H9 (cell line): ENCODE measurements at regions not wholly inside any gene's neighbourhood (a gene's known extent, or its start where the extent isn't known, plus 50 kb on each side); places are given as distances from the start of the nearest gene placed in this dataset.

Experiments used
- DNase-seq: peaks from one replicate; pipeline ENCODE4 v3.0.0-alpha.2; 2017
- H2AFZ ChIP-seq: one replicate; pipeline ENCODE4 v1.6.1; 2013; ENCODE audit warnings: mild to moderate bottlenecking, low read length, control low read depth, moderate library complexity
- H2AK5ac ChIP-seq: 2 replicates; pipeline ENCODE4 v1.6.1; 2013; ENCODE audit warnings: low read length, control low read depth, mixed read lengths; ENCODE audit not compliant: insufficient read length
- H2BK120ac ChIP-seq: one replicate; pipeline ENCODE4 v1.6.1; 2013; ENCODE audit warnings: low read depth, mild to moderate bottlenecking, low read length, control low read depth, inconsistent platforms; ENCODE audit not compliant: poor library complexity, severe bottlenecking
- H2BK12ac ChIP-seq: 2 replicates; pipeline ENCODE4 v1.6.1; 2013; ENCODE audit warnings: low read length, control low read depth, mixed read lengths, low read depth; ENCODE audit not compliant: insufficient read length
- H2BK15ac ChIP-seq: 2 replicates; pipeline ENCODE4 v1.6.1; 2013; ENCODE audit warnings: low read depth, low read length, control low read depth
- H2BK20ac ChIP-seq: one replicate; pipeline ENCODE4 v1.6.1; 2013; ENCODE audit warnings: low read depth, mild to moderate bottlenecking, low read length, control low read depth, inconsistent platforms; ENCODE audit not compliant: poor library complexity, severe bottlenecking
- H2BK5ac ChIP-seq: 2 replicates; pipeline ENCODE4 v1.6.1; 2013; ENCODE audit warnings: low read length, control low read depth, mixed read lengths; ENCODE audit not compliant: insufficient read length
- H3K14ac ChIP-seq: 2 replicates; pipeline ENCODE4 v1.6.1; 2013; ENCODE audit warnings: low read length, control low read depth; ENCODE audit not compliant: insufficient read depth
- H3K18ac ChIP-seq: 2 replicates; pipeline ENCODE4 v1.6.1; 2013; ENCODE audit warnings: low read depth, mild to moderate bottlenecking, mixed read lengths, low read length, control low read depth; ENCODE audit not compliant: insufficient read length
- H3K23ac ChIP-seq: 2 replicates; pipeline ENCODE4 v1.6.1; 2013; ENCODE audit warnings: low read length, control low read depth, mixed read lengths, low read depth; ENCODE audit not compliant: insufficient read length
- H3K23me2 ChIP-seq: 2 replicates; pipeline ENCODE4 v1.6.1; 2013; ENCODE audit warnings: low read depth, mild to moderate bottlenecking, mixed read lengths, low read length, control low read depth; ENCODE audit not compliant: insufficient read length, poor library complexity, severe bottlenecking
- H3K27ac ChIP-seq: 2 replicates; pipeline ENCODE4 v1.5.1; 2013; ENCODE audit warnings: low read length, control low read depth, mixed read lengths, low read depth; ENCODE audit not compliant: insufficient read length
- H3K27me3 ChIP-seq: 2 replicates; pipeline ENCODE4 v1.6.1; 2013; ENCODE audit warnings: low read length, control low read depth, inconsistent platforms; ENCODE audit not compliant: insufficient read depth
- H3K4ac ChIP-seq: 2 replicates; pipeline ENCODE4 v1.6.1; 2013; ENCODE audit warnings: low read depth, mild to moderate bottlenecking, control low read depth, inconsistent platforms, low read length, moderate library complexity
- H3K4me1 ChIP-seq: 2 replicates; pipeline ENCODE4 v1.6.1; 2013; ENCODE audit warnings: low read length, control low read depth, inconsistent platforms; ENCODE audit not compliant: insufficient read depth
- H3K4me2 ChIP-seq: 2 replicates; pipeline ENCODE4 v1.6.1; 2013; ENCODE audit warnings: low read length, control low read depth, mixed read lengths; ENCODE audit not compliant: insufficient read length, insufficient read depth
- H3K56ac ChIP-seq: 2 replicates; pipeline ENCODE4 v1.6.1; 2013; ENCODE audit warnings: low read depth, mild to moderate bottlenecking, mixed read lengths, low read length, control low read depth; ENCODE audit not compliant: insufficient read length
- H3K79me1 ChIP-seq: 2 replicates; pipeline ENCODE4 v1.6.1; 2013; ENCODE audit warnings: low read depth, mild to moderate bottlenecking, moderate library complexity, low read length, control low read depth, inconsistent platforms; ENCODE audit not compliant: insufficient read depth, poor library complexity, severe bottlenecking
- H3K79me2 ChIP-seq: 2 replicates; pipeline ENCODE4 v1.6.1; 2013; ENCODE audit warnings: low read length, control low read depth, inconsistent platforms; ENCODE audit not compliant: insufficient read depth
- H3K9ac ChIP-seq: 2 replicates; pipeline ENCODE4 v1.6.1; 2013; ENCODE audit warnings: low read length, control low read depth, mixed read lengths; ENCODE audit not compliant: insufficient read length; ENCODE audit errors: extremely low read depth
- H3K9me3 ChIP-seq: one replicate; pipeline ENCODE4 v1.6.1; 2013; ENCODE audit warnings: low read depth, low read length, inconsistent platforms; ENCODE audit not compliant: control insufficient read depth
- H3T11ph ChIP-seq: one replicate; pipeline ENCODE4 v1.6.1; 2013; ENCODE audit warnings: mild to moderate bottlenecking, low read length, control low read depth, inconsistent platforms
- H4K20me1 ChIP-seq: one replicate; pipeline ENCODE4 v1.6.1; 2013; ENCODE audit not compliant: control insufficient read depth, insufficient read length, insufficient read depth
- H4K5ac ChIP-seq: 2 replicates; pipeline ENCODE4 v1.6.1; 2013; ENCODE audit warnings: low read depth, mild to moderate bottlenecking, mixed read lengths, low read length, control low read depth; ENCODE audit not compliant: insufficient read length
- H4K8ac ChIP-seq: replicated peaks from 2 replicates; pipeline ENCODE4 v1.6.1; 2013; ENCODE audit warnings: low read length, control low read depth, mixed read lengths, low read depth; ENCODE audit not compliant: insufficient read length
- H4K91ac ChIP-seq: 2 replicates; pipeline ENCODE4 v1.6.1; 2013; ENCODE audit warnings: low read depth, mild to moderate bottlenecking, moderate library complexity, mixed read lengths, low read length, control low read depth; ENCODE audit not compliant: insufficient read length
- H3K27ac Mint-ChIP-seq, 3 experiments: 2 replicates in 2 of 3; 3 replicates in 1 of 3; pipeline ENCODE4 v1.8.0; 2020 to 2021; ENCODE audit warnings: mixed read lengths in 3 of 3, mild to moderate bottlenecking in 1 of 3, moderate library complexity in 1 of 3
- H3K27me3 Mint-ChIP-seq: 2 replicates; pipeline ENCODE4 v1.8.0; 2021; ENCODE audit warnings: low read depth, mild to moderate bottlenecking, moderate library complexity, mixed read lengths
- H3K36me3 Mint-ChIP-seq, 3 experiments: 2 replicates in 2 of 3; 3 replicates in 1 of 3; pipeline ENCODE4 v1.8.0; 2020 to 2021; ENCODE audit warnings: low read depth in 3 of 3, mixed read lengths in 3 of 3; ENCODE audit not compliant: insufficient read depth in 1 of 3
- H3K4me1 Mint-ChIP-seq, 2 experiments: 2 replicates each; pipeline ENCODE4 v1.8.0; 2020; ENCODE audit warnings: mixed read lengths in 2 of 2
- H3K4me3 Mint-ChIP-seq, 2 experiments: 2 replicates in 1 of 2; 3 replicates in 1 of 2; pipeline ENCODE4 v1.8.0; 2020 to 2021; ENCODE audit warnings: mild to moderate bottlenecking in 2 of 2, mixed read lengths in 2 of 2, moderate library complexity in 1 of 2
- H3K9me3 Mint-ChIP-seq, 2 experiments: 2 replicates in 1 of 2; 3 replicates in 1 of 2; pipeline ENCODE4 v1.8.0; 2020; ENCODE audit warnings: mild to moderate bottlenecking in 2 of 2, mixed read lengths in 2 of 2, moderate library complexity in 1 of 2
- TF ChIP-seq, protein P1 (sequence below): fragments of 200-600 bp; sonication (generic); conservative IDR thresholded peaks from 3 replicates; pipeline ENCODE4 v1.8.0; 2021; ENCODE audit warnings: antibody characterized with exemption, mild to moderate bottlenecking

DNA sequence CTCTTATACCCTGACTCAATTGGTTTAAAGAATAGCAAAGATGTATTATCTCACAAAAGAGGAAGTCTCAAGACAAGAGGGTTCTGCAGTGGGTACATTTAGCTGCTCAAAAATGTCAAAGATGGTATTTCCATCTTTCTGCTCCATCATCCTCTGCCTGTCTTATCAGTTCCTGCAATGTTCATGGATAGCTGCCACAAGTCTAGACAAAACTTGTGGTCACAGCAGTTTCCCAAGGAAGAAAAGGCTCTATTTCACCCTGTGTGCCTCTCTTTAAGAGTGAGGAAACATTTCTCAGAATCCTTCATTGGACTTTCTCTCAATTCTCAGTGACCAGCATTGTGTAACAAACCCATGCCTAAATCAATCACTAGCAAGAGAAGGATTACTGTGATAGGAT is 634.2 kb upstream of the AUTS2 start:
- no peak overlapping the region for H4K5ac ChIP-seq
- Mint-ChIP-seq H3K4me1 (peaks cover 3 to 7% of the 10 kb centered on the region in 2 experiments; a peak in 2 of 4 replicates), H3K9me3 (0 out of 5 replicates have a peak, but pooled peaks cover 0 to 4% of the 10 kb centered on the region in 2 experiments), H3K27ac (no peak overlapping the region), H3K36me3 (peaks cover 0 to 2% (median 0%) of the 10 kb centered on the region in 3 experiments; a peak in 1 of 7 replicates), H3K4me3 (no peak overlapping the region), H3K27me3 (peaks cover under 1% of the 10 kb centered on the region; the same call in 1 of the 2 replicates)
- H3K4me1 ChIP-seq = no peaks in the 10 kb centered on the region
- no peak overlapping the region for H3K56ac ChIP-seq
- H3K79me1 ChIP-seq = no peaks in the 10 kb centered on the region
- no peak overlapping the region for H3K4me2 ChIP-seq
- H4K91ac ChIP-seq = no peak overlapping the region
- no peak overlapping the region for H3K18ac ChIP-seq
- no peaks in the 10 kb centered on the region for H3K9me3 ChIP-seq
- no peak overlapping the region for H3K9ac ChIP-seq
- no peak overlapping the region for H3K14ac ChIP-seq
- H3T11ph ChIP-seq = no peak overlapping the region
- H4K20me1 ChIP-seq = no peaks in the 10 kb centered on the region
- H3K27ac ChIP-seq = no peak overlapping the region
- H4K8ac ChIP-seq = no peak overlapping the region
- no peak overlapping the region for H2AK5ac ChIP-seq
- no peak overlapping the region for H2BK12ac ChIP-seq
- H3K4ac ChIP-seq = no peak overlapping the region
- H2BK120ac ChIP-seq = no peak overlapping the region
- TF ChIP-seq, protein P1, sequence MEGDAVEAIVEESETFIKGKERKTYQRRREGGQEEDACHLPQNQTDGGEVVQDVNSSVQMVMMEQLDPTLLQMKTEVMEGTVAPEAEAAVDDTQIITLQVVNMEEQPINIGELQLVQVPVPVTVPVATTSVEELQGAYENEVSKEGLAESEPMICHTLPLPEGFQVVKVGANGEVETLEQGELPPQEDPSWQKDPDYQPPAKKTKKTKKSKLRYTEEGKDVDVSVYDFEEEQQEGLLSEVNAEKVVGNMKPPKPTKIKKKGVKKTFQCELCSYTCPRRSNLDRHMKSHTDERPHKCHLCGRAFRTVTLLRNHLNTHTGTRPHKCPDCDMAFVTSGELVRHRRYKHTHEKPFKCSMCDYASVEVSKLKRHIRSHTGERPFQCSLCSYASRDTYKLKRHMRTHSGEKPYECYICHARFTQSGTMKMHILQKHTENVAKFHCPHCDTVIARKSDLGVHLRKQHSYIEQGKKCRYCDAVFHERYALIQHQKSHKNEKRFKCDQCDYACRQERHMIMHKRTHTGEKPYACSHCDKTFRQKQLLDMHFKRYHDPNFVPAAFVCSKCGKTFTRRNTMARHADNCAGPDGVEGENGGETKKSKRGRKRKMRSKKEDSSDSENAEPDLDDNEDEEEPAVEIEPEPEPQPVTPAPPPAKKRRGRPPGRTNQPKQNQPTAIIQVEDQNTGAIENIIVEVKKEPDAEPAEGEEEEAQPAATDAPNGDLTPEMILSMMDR = no peak
- no peak overlapping the region for H2BK5ac ChIP-seq
- H3K23me2 ChIP-seq = no peaks in the 10 kb centered on the region
- H3K79me2 ChIP-seq = no peaks in the 10 kb centered on the region
- H2AFZ ChIP-seq = no peak overlapping the region
- no peak overlapping the region for H2BK20ac ChIP-seq
- no peaks in the 10 kb centered on the region for H3K27me3 ChIP-seq
- H3K23ac ChIP-seq = no peak overlapping the region
- DNase-seq = no peak
- H2BK15ac ChIP-seq = no peak overlapping the region
